ENCODE measurements at regions not wholly inside any gene's neighbourhood (a gene's known extent, or its start where the extent isn't known, plus 50 kb on each side); places are given as distances from the start of the nearest gene placed in this dataset.

DNA sequence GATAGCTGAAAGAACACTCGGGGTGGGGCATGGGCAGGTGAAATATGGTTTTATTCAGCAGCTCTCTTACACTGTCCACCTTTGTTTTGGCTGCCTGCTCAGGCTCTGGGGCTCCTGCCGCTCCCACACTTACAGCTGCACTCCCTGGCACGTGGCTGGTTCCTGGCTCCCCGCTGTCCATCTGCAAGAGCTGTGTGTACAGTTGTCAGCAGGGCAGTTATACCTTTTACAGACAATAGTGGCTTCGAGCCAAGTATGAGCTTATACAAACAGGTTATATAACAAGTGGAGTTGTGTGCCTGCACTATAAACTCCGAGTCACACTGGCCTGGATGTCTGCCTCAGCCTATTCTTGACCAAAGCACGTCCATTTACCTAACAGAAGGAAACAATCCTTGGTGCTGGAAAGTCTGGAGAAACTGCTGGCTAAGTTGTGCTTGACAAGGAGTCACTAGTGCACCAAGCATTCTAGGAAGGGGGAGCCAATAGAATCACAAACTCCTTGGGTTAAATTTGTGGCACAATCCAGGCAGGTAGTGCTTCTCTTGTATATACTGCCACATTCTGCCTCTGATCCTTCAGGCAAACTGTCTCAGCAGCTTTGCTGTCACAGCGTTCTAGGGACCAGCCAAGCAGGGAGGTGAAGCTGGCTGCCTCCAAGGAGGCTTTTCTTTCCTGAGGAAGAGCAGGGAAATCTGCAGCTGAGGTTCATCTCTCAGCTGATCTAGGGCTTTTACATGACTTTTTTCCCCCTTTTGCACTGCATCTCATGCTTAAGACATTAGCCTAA lies 68.2 kb downstream of the NHLRC3 start:
- H3K27ac ChIP-seq (ENCODE audit: low read depth, low read length), result no peak overlapping the region
- TF ChIP-seq CTCF (IDR thresholded peaks at IDR 0.05; ENCODE audit: insufficient read depth, low read length, poor library complexity, severe bottlenecking) (no peak), EZH2phosphoT487 (conservative IDR thresholded peaks at IDR 0.05; ENCODE audit: low read length) (no peak)
- no peak overlapping the region for H3K9ac ChIP-seq (ENCODE audit: low read length)

DNA sequence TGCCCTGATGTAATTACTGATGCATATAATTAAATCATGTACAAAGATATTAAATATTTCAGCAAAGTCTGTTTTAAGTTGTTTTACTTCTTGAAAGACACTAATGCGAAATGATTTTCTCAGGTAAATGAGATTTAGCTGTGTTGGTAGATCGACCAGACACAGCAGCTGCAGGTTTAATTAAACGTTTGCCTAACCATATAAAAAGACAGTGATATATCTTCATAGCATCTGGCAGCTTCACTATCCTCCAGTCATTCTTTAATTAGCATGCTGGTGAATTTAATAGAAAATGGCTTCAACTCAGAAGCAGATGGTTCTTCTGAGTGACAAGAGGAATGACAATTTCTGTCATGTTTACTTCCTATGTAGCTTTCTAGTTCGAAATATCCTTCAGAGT lies 69.3 kb downstream of the NHLRC3 start:
- H3K36me3 ChIP-seq (ENCODE audit: low read length), result no peaks in the 10 kb centered on the region
- no peak overlapping the region for H2AFZ ChIP-seq (ENCODE audit: low read depth, low read length, severe bottlenecking)
- no peak overlapping the region for H3K27ac ChIP-seq (ENCODE audit: low read depth, low read length)
- no peaks in the 10 kb centered on the region for H4K20me1 ChIP-seq (ENCODE audit: low read depth, low read length)
- no peaks in the 10 kb centered on the region for H3F3A ChIP-seq (ENCODE audit: insufficient read depth)
- 0 out of 2 replicates have a peak, but pooled peaks cover under 1% of the 10 kb centered on the region for H3K27me3 ChIP-seq (ENCODE audit: low read length)
- no peak for TF ChIP-seq EZH2phosphoT487 (conservative IDR thresholded peaks at IDR 0.05; ENCODE audit: low read length)
- TF ChIP-seq CTCF (IDR thresholded peaks at IDR 0.05; ENCODE audit: insufficient read depth, low read length, poor library complexity, severe bottlenecking), result no peak
- no peak overlapping the region for H3K9ac ChIP-seq (ENCODE audit: low read length)
- no peaks in the 10 kb centered on the region for H3K79me2 ChIP-seq (ENCODE audit: insufficient read depth, low read length)
- no peak overlapping the region for H3K4me3 ChIP-seq (ENCODE audit: insufficient read depth, low read length, poor library complexity, severe bottlenecking)
- H3K4me2 ChIP-seq (ENCODE audit: low read depth, low read length, poor library complexity, severe bottlenecking), result no peak overlapping the region
- no peaks in the 10 kb centered on the region for H3K9me2 ChIP-seq (replicated peaks; ENCODE audit: insufficient read depth, low read length)
- no peaks in the 10 kb centered on the region for H3K9me3 ChIP-seq (ENCODE audit: insufficient read depth, low read length)

More for the DNA sequence above, 68.2 kb downstream of the NHLRC3 start:
- no peak overlapping the region for H3K4me3 ChIP-seq (ENCODE audit: insufficient read depth, low read length, poor library complexity, severe bottlenecking)
- H2AFZ ChIP-seq (ENCODE audit: low read depth, low read length, severe bottlenecking), result no peak overlapping the region
- H3K79me2 ChIP-seq (ENCODE audit: insufficient read depth, low read length), result no peaks in the 10 kb centered on the region
- no peaks in the 10 kb centered on the region for H4K20me1 ChIP-seq (ENCODE audit: low read depth, low read length)
- no peaks in the 10 kb centered on the region for H3K36me3 ChIP-seq (ENCODE audit: low read length)
- H3K9me2 ChIP-seq (replicated peaks; ENCODE audit: insufficient read depth, low read length), result no peaks in the 10 kb centered on the region
- no peaks in the 10 kb centered on the region for H3F3A ChIP-seq (ENCODE audit: insufficient read depth)
- no peaks in the 10 kb centered on the region for H3K9me3 ChIP-seq (ENCODE audit: insufficient read depth, low read length)
- H3K4me2 ChIP-seq (ENCODE audit: low read depth, low read length, poor library complexity, severe bottlenecking), result no peak overlapping the region
- no peaks in the 10 kb centered on the region for H3K27me3 ChIP-seq (ENCODE audit: low read length)

GRCh38 chr13:39108783-39109182 lies 70.5 kb downstream of the NHLRC3 start:
- no peaks in the 10 kb centered on the region for H3K36me3 ChIP-seq (ENCODE audit: low read length)
- H3F3A ChIP-seq (ENCODE audit: insufficient read depth), result no peaks in the 10 kb centered on the region
- H3K79me2 ChIP-seq (ENCODE audit: insufficient read depth, low read length), result no peaks in the 10 kb centered on the region
- H3K9ac ChIP-seq (ENCODE audit: low read length), result no peak overlapping the region
- no peaks in the 10 kb centered on the region for H4K20me1 ChIP-seq (ENCODE audit: low read depth, low read length)
- no peak for TF ChIP-seq EZH2phosphoT487 (conservative IDR thresholded peaks at IDR 0.05; ENCODE audit: low read length)
- TF ChIP-seq CTCF (IDR thresholded peaks at IDR 0.05; ENCODE audit: insufficient read depth, low read length, poor library complexity, severe bottlenecking), result no peak
- no peaks in the 10 kb centered on the region for H3K9me2 ChIP-seq (replicated peaks; ENCODE audit: insufficient read depth, low read length)
- no peak overlapping the region for H3K27ac ChIP-seq (ENCODE audit: low read depth, low read length)
- H2AFZ ChIP-seq (ENCODE audit: low read depth, low read length, severe bottlenecking), result no peak overlapping the region
- no peak overlapping the region for H3K4me2 ChIP-seq (ENCODE audit: low read depth, low read length, poor library complexity, severe bottlenecking)
- no peaks in the 10 kb centered on the region for H3K9me3 ChIP-seq (ENCODE audit: insufficient read depth, low read length)
- 0 out of 2 replicates have a peak, but pooled peaks cover 2% of the 10 kb centered on the region for H3K27me3 ChIP-seq (ENCODE audit: low read length)
- no peak overlapping the region for H3K4me3 ChIP-seq (ENCODE audit: insufficient read depth, low read length, poor library complexity, severe bottlenecking)

Data from SU-DHL-6 (cell line).